ENCODE measurements at regions not wholly inside any gene's neighbourhood (a gene's known extent, or its start where the extent isn't known, plus 50 kb on each side); places are given as distances from the start of the nearest gene placed in this dataset.

GRCh38 chr22:22038178-22038880 is 55.7 kb upstream of the TOP3B start:
- DNase-seq (ENCODE audit: missing footprints) (no peak), ATAC-seq (no peak)
- intact Hi-C loops (cut with DNase I), result no loop called here

GRCh38 chr22:22037740-22038139 is 55.2 kb upstream of the TOP3B start:
- intact Hi-C loops (cut with DNase I), result no loop called here
- DNase-seq (ENCODE audit: missing footprints) (no peak), ATAC-seq (no peak)

GRCh38 chr22:22037229-22037628 is 54.6 kb upstream of the TOP3B start:
- intact Hi-C loops (cut with DNase I), result no loop called here
- DNase-seq (ENCODE audit: missing footprints) (no peak), ATAC-seq (no peak)

DNA sequence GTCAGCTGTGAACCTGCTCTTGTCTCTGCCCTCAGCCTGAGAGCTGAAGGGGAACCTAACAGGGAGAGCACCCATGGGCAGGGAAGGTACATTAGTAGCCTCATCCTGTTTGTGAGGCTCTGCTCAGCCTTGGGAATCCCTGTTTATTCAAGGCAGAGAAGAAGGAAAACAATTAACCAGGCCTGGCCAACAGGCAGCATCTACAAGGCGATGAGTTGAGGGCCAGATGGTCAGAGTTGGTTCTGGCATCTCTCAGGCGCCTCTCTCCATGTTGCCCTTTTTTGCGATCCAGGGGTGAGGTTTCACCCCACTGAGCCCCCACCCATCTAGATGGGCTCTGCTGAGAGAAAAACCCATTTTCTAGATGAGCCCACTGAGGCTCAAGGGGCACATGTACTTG is 54.0 kb upstream of the TOP3B start:
- ATAC-seq (no peak), DNase-seq (ENCODE audit: missing footprints) (no peak)
- intact Hi-C loops (cut with DNase I), result no loop called here

GRCh38 chr22:22035771-22036314 is 53.3 kb upstream of the TOP3B start:
- ATAC-seq (no peak), DNase-seq (ENCODE audit: missing footprints) (no peak)
- intact Hi-C loops (cut with DNase I), result no loop called here

DNA sequence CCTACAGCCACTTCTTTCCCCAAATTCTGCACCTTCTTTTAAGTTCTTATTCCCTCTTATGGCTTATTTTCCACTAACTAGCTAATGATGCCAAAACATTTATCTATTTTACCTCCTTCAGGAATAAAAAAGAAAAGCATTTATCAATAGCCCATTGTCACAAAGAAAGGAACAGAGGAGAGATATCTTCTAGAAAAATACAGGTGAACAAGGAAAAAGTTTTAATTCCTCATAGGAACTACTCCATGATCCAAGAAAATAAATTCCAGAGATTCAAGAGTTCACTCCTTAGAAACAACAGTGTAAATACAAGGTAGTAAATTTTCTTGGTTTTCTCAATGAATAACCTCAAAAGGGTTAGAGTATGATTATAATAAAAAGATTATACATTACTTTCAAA is 52.6 kb upstream of the TOP3B start:
- intact Hi-C loops (cut with DNase I), result no loop called here
- ATAC-seq (no peak), DNase-seq (ENCODE audit: missing footprints) (no peak)

- DNase-seq (ENCODE audit: missing footprints) (no peak), ATAC-seq (no peak)
- intact Hi-C loops (cut with DNase I), result no loop called here
These were observed 52.0 kb upstream of the TOP3B start for GRCh38 chr22:22034469-22035132.

GRCh38 chr22:22033803-22034468 is 51.3 kb upstream of the TOP3B start:
- DNase-seq (ENCODE audit: missing footprints) (no peak), ATAC-seq (no peak)
- intact Hi-C loops (cut with DNase I), result no loop called here

DNA sequence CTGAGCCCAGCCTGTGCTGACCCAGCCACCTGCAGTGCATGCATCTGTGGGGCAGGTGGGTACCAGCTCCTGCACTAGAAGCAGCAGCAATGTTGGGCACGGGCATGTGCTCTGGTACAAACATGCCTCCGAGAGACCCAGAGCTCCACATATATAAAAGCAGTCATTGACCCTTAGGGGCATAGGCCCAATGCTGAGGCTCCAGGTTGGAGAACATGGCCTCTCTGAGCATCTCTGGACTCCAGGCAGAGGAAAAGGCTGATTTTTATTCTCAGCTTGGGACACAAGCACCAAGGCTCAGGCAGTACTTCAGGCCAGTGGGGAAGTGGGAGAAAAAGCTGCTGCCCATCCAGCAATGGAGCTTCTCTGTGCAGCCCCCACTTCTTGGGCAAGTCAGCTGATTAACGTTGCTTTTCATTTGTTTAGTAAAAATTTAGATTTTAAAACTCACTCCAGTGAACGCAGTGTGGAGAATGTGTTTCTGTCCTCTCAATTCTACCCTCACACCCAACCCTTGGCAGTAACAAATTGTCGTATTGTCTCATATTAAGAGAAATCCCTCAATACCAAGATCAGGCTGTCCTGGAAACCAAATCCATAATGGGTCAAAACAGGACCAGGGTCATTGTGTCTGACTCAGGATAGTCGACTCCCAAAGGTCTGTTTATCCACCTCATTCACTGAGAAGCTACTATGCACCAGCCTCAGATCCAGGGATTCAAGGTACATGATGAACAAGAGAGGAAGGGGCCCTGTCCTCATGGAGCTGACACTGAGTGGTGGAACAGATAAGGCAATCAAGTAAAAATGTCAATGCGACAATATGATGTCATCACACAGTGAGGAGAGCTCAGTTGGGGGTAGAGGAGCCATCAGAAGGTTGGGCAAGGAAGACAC is 50.6 kb upstream of the TOP3B start:
- no peak for DNase-seq (ENCODE audit: missing footprints)
- no peak for ATAC-seq
- intact Hi-C loops (cut with DNase I), result no loop called here

DNA sequence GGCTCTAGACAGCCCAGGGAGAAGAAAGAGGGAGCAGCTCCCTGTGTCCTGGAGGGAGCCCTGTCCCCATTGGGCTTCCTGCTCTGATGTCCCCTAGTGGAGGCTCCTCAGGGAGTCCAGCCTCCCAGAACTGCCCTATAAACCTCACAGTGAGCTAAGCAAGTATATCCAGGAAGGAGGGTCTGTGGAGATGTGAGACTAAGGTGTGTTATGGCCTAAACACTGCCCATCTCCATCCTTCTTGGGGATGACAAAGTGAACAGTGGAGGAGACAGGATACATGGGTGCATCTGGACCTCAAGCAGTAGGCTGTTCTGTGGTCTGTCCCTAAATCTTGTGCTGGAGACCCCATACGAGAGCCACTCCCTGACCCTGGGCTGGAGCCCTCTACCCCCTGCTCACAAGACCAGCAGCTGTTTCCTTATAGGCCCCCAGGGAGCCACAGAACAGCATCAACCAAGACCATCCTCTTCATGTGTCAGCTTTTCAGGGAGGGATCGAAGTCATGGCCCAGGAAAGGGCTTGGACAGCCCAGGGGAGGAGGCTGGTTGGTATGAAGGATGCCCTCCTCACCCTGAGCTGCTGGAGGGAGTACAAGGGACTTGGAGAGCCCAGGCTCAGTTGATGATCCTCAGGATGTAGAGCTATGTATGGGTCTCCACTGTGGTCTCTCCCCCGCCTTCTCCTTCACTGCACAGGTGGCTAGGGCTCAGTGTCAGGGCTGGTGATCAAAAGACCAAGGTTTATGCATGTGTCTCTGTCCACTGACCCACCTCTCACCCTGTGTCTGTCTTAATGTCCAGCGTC is 49.7 kb upstream of the TOP3B start:
- DNase-seq (ENCODE audit: missing footprints) (no peak), ATAC-seq (no peak)
- intact Hi-C loops (cut with DNase I), result no loop called here
